ENCODE measurements at regions not wholly inside any gene's neighbourhood (a gene's known extent, or its start where the extent isn't known, plus 50 kb on each side); places are given as distances from the start of the nearest gene placed in this dataset.

DNA sequence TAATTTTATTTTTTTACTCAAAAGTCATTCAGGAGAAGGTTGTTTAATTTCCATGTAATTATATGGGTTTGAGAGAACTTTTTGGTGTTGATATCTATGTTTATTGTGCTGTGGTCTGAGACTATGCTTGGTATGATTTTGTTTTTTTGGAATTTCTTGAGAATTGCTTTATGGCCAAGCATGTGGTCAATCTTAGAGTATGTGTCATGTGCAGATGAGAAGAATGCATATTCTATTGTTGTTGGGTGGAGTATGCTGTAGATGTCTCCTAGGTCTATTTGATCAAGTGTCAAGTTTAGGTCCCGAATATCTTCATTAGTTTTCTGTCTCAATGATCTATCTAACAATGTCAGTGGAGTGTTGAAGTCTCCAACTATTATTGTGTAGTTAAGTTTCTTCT is 134.9 kb downstream of the HMHB1 start:
- no peak for TF ChIP-seq POLR2A (IDR thresholded peaks at IDR 0.05)
- TF ChIP-seq, protein P1, sequence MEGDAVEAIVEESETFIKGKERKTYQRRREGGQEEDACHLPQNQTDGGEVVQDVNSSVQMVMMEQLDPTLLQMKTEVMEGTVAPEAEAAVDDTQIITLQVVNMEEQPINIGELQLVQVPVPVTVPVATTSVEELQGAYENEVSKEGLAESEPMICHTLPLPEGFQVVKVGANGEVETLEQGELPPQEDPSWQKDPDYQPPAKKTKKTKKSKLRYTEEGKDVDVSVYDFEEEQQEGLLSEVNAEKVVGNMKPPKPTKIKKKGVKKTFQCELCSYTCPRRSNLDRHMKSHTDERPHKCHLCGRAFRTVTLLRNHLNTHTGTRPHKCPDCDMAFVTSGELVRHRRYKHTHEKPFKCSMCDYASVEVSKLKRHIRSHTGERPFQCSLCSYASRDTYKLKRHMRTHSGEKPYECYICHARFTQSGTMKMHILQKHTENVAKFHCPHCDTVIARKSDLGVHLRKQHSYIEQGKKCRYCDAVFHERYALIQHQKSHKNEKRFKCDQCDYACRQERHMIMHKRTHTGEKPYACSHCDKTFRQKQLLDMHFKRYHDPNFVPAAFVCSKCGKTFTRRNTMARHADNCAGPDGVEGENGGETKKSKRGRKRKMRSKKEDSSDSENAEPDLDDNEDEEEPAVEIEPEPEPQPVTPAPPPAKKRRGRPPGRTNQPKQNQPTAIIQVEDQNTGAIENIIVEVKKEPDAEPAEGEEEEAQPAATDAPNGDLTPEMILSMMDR (IDR thresholded peaks at IDR 0.05), result no peak
- DNase-seq, result no peak
- Histone ChIP-seq H3K27ac (no peak overlapping the region), H3K36me3 (no peaks in the 10 kb centered on the region), H3K4me3 (no peak overlapping the region), H3K27me3 (no peaks in the 10 kb centered on the region), H3K4me1 (no peaks in the 10 kb centered on the region), H3K9me3 (no peaks in the 10 kb centered on the region)

DNA sequence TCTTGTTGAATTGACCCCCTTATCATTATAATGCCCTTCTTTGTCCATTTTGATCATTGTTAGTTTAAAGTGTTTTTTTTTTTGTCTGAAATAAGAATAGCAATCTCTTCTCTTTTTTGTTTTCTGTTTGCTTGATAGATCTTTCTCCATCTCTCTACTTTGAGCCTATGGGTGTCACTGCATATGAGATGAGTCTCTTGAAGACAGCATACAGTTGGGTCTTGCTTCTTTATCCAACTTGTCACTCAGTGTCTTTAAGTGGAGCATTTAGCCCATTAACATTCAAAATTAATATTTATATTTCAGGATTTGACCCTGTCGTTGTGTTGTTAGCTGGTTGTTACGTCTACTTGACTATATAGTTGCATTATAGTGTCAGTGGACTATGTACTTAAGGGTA is 135.4 kb downstream of the HMHB1 start:
- no peak overlapping the region for H3K4me3 ChIP-seq
- no peaks in the 10 kb centered on the region for H3K4me1 ChIP-seq
- no peak overlapping the region for H3K27ac ChIP-seq
- DNase-seq, result no peak
- no peak for TF ChIP-seq POLR2A (IDR thresholded peaks at IDR 0.05)
- TF ChIP-seq, protein P1 (IDR thresholded peaks at IDR 0.05), result no peak
- no peaks in the 10 kb centered on the region for H3K9me3 ChIP-seq
- H3K36me3 ChIP-seq, result no peaks in the 10 kb centered on the region
- H3K27me3 ChIP-seq, result no peaks in the 10 kb centered on the region

DNA sequence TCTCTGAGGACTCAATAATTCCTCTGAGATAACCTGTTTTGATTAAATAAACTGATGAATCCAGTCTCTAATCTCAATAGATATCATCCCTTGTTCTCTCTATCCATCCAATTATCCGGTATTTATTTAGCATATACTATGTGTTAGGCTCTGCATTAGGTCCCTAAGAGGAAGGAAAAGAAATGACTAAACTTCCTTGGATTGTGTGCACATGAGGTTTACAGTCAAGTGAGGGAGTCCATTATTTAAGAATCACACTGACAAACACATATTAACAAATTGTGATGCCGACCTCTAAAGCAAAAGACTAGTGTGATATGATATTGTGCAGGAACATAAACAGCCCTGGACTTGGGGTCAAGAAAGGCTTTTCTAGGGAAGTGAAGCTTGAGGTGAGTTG is 140.8 kb downstream of the HMHB1 start:
- DNase-seq, result no peak
- Histone ChIP-seq H3K27ac (no peak overlapping the region), H3K9me3 (no peaks in the 10 kb centered on the region), H3K27me3 (no peaks in the 10 kb centered on the region), H3K36me3 (no peaks in the 10 kb centered on the region), H3K4me3 (no peak overlapping the region), H3K4me1 (no peaks in the 10 kb centered on the region)
- TF ChIP-seq, protein P1 (IDR thresholded peaks at IDR 0.05), result no peak
- no peak for TF ChIP-seq POLR2A (IDR thresholded peaks at IDR 0.05)

DNA sequence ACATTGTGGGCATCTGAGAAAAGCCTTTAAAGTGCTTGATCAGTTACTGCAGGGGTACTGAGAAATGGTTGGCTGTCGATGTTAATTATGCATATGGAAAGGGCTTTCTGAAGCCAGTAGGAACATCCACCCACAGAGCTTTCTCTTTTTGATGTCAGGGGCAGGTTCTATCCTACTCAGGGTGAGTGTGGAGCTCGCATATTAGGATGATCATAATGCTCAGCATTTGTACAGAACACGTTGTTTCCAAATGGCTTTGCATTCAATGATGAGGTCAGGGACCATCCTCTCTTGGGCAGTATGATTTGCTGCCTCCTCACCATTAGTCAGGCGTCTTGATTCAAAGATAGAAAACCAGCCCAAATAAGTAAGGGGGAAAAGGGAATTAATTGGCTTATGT is 141.9 kb downstream of the HMHB1 start:
- no peaks in the 10 kb centered on the region for H3K27me3 ChIP-seq
- H3K4me3 ChIP-seq, result no peak overlapping the region
- no peak for DNase-seq
- H3K36me3 ChIP-seq, result no peaks in the 10 kb centered on the region
- no peaks in the 10 kb centered on the region for H3K9me3 ChIP-seq
- no peaks in the 10 kb centered on the region for H3K4me1 ChIP-seq
- H3K27ac ChIP-seq, result no peak overlapping the region
- TF ChIP-seq, protein P1 (IDR thresholded peaks at IDR 0.05), result no peak
- TF ChIP-seq POLR2A (IDR thresholded peaks at IDR 0.05), result no peak

DNA sequence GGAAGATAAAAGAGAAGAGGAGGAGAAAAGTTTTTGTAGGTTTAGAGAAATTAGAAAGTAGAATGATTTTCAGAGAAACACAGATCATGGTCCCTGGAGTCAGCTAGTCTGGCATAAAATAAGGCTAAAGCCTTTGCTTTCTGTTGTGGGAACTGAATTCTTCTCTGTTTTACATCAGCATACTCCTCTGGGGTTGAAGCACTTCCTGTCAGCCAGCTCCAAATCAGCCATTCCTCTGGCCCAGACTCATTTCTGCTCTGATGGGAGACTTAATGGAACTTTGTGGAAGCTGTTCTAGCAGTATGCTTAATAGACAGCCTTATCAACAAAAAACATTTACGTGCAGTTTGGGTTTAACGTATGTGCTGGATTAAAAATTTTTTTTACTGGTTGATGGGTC is 143.2 kb downstream of the HMHB1 start:
- DNase-seq, result no peak
- Histone ChIP-seq H3K4me1 (no peaks in the 10 kb centered on the region), H3K9me3 (no peaks in the 10 kb centered on the region), H3K27ac (no peak overlapping the region), H3K27me3 (no peaks in the 10 kb centered on the region), H3K36me3 (no peaks in the 10 kb centered on the region), H3K4me3 (no peak overlapping the region)
- TF ChIP-seq, protein P1 (IDR thresholded peaks at IDR 0.05), result no peak
- TF ChIP-seq POLR2A (IDR thresholded peaks at IDR 0.05), result no peak

DNA sequence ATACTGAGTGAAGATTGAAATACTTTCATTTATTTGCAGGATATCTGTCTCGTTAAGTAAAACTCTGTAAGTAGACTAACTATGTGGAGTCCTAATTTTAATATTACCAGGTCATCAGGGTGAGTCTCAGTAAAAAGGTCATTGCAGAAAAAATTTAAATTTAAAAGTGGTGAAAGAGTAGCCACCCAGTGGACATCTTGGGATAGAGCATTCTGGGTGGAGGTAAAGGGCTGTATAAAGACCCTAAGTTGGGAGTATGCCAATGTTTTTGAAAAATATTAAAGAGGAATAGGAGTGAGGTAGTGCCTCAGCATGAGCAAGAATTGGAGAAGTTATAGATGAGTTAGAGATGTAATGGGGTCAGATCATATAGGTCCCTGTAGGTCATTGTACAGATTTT is 145.5 kb downstream of the HMHB1 start:
- no peaks in the 10 kb centered on the region for H3K36me3 ChIP-seq
- H3K4me3 ChIP-seq, result no peak overlapping the region
- H3K27ac ChIP-seq, result no peak overlapping the region
- no peak for DNase-seq
- H3K27me3 ChIP-seq, result no peaks in the 10 kb centered on the region
- H3K4me1 ChIP-seq, result no peaks in the 10 kb centered on the region
- H3K9me3 ChIP-seq, result no peaks in the 10 kb centered on the region
- no peak for TF ChIP-seq POLR2A (IDR thresholded peaks at IDR 0.05)
- TF ChIP-seq, protein P1 (IDR thresholded peaks at IDR 0.05), result no peak
